HG02870 (cell line): ENCODE measurements at regions not wholly inside any gene's neighbourhood (a gene's known extent, or its start where the extent isn't known, plus 50 kb on each side); places are given as distances from the start of the nearest gene placed in this dataset.

Experiments used
- ATAC-seq: cut with Tn5 transposase; IDR thresholded peaks from one replicate; pipeline ENCODE4 v1.9.1; 2021; ENCODE audit warnings: mild to moderate bottlenecking, moderate library complexity; ENCODE audit not compliant: unreplicated experiment

DNA sequence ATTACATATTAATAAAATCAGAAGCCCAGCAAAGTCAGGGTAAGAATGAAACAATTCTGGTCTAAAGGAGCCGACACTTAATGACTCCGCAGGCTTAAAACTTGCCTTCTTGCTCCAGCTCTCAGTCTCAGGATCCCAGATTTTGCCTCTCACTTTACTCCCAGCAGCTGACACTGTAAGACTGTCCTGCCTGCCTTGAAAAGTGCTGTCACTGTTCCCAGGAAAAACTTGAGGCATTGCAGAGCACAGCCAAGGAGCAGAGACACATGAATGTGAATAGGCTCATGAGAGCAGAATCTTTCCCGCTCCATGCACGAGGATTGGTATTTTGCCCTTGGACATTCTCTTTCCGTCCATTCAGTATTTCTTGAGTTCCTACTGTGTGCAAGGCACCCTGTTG lies 457.6 kb upstream of the ZFHX3 start:
- ATAC-seq, result no peak

- ATAC-seq, result no peak
Observed at GRCh38 chr16:73504591-73505575, 457.0 kb upstream of the ZFHX3 start.

GRCh38 chr16:73503093-73503492 lies 455.2 kb upstream of the ZFHX3 start:
- no peak for ATAC-seq

DNA sequence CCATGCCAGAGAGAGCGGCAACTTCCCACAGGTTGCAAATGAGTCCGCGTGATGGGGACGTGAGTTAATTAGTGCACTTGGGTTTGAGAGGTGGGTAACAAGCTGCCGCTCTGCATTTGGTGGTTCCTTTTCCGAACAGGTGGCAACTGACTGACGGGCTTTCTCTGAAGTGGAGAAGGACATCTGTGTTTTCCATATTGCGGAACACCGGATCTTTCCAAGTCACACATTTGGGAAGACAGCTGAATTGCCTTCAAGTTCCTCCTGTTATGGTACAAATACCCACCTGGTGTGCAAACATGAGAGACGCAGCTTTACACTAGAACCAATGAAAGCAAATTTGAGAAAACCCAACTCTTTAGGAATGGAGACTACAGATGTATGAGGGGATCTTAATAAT lies 451.3 kb upstream of the ZFHX3 start:
- ATAC-seq, result no peak

- ATAC-seq, result no peak
Observed at GRCh38 chr16:73485880-73486279, 438.0 kb upstream of the ZFHX3 start.

GRCh38 chr16:73483934-73484711 lies 436.2 kb upstream of the ZFHX3 start:
- ATAC-seq, result no peak

DNA sequence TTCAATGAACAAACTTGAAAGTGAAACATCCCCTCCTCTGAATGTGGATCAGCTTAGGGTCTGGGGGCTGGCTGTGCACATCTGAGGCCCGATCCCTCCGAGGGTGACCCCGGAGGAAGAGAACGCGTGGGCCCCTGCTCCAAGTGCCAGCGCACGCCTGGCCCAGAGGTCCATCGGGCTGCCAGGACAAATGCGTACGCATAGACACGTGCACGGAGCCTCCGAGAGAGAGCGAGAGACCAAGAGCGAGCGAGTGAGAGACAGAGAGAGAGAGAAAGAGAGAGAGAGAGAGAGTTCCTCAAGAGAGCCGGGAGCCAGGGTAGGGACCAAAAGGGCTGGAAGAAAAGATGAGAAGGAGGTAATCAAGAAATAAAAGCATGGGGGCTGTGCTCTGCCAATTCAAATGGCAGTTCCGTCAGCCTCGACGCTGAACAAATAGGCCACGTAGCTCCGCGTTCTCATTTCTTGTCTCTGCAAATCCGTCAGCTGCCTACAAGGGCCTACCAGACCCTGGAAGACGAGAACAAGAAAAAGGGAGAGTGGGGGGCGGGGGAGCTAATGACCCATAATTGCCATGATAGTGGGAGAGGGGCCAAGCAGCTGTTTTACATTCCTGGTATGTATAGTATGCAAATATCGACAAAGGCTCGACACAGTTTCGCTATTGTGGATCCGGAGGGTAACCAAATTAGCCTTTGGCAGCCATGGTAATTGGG lies 435.3 kb upstream of the ZFHX3 start:
- ATAC-seq, result no peak

GRCh38 chr16:73482310-73482709 lies 434.4 kb upstream of the ZFHX3 start:
- no peak for ATAC-seq

DNA sequence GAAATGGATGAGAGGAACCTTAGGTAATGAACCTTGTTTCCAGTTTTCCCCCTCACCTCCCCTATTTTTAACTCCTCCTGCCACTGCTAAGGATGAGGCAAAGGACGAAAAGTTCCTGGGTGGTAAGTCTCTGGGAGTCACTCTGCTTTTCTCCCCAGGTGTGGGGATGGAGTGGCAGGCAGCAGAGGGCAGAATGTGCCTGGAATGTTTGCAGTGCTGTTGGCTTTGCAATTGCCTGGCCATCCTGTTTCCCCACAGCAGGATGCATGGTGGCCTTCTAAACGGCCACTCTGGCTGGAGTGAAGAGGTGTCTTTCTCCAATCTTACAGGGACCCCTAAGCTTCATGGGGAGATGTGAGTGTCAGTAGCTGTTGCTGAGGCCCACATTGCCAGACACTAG lies 432.5 kb upstream of the ZFHX3 start:
- ATAC-seq, result no peak

- ATAC-seq, result no peak
Observed at GRCh38 chr16:73473713-73474112, 425.8 kb upstream of the ZFHX3 start.

DNA sequence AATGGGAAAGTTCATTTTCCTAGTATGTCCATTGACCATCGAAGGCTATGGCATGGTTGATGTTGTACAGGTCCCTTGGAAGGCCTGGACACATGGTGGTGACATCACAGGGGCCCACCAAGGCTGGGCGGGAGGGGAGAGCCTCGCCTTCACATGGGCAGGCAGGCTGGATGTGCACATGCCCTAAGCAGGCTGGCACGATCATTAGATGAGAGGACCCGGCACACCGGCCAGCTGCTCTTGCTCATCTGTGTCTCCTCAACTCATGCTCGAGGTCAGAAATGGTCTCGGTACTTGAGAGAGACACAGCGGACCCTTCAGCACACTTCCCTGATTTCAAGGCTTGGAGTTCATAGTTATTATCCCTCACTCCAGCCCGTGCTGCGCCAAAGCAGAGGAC lies 416.9 kb upstream of the ZFHX3 start:
- ATAC-seq, result no peak

DNA sequence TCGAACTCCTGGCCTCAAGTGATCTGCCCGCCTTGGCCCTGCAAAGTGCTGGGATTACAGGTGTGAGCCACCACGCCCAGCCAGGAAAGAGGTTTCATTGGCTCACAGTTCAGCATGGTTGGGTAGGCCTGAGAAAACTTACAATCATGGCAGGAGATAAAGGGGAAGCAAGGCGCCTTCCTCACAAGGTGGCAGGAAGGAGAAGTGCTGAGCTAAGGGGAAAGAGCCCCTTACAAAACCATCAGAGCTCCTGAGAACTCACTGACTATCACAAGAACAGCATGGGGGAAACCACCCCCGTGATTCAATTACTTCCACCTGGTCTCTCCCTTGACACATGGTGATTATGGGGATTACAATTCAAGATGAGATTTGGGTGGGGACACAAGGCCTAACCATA lies 411.7 kb upstream of the ZFHX3 start:
- no peak for ATAC-seq

- ATAC-seq, result no peak
Observed at GRCh38 chr16:73457851-73458250, 409.9 kb upstream of the ZFHX3 start.

DNA sequence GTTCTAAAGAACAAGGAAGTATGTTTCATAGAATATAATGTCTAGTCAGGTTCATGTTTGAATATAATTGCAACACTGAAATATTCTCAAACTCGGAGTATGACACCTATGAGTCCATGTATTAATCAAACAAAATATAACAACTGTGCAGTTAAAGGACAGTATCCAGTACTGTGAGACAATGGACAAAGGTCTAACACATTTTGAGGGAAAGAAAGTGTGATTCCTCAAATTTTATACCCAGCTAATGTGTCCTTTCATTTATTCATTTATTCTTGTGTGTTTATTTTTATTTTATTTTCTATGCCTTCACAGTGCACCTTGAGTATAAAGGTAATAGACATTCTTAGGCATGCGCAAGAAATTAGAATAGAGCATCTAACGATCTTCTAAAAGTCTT lies 401.0 kb upstream of the ZFHX3 start:
- ATAC-seq, result no peak

GRCh38 chr16:73447846-73448245 lies 399.9 kb upstream of the ZFHX3 start:
- no peak for ATAC-seq

- ATAC-seq, result no peak
Observed at GRCh38 chr16:73434621-73435020, 386.7 kb upstream of the ZFHX3 start.

- ATAC-seq, result no peak
Observed at GRCh38 chr16:73433731-73434307, 385.9 kb upstream of the ZFHX3 start.

GRCh38 chr16:73432850-73433730 lies 385.2 kb upstream of the ZFHX3 start:
- no peak for ATAC-seq

DNA sequence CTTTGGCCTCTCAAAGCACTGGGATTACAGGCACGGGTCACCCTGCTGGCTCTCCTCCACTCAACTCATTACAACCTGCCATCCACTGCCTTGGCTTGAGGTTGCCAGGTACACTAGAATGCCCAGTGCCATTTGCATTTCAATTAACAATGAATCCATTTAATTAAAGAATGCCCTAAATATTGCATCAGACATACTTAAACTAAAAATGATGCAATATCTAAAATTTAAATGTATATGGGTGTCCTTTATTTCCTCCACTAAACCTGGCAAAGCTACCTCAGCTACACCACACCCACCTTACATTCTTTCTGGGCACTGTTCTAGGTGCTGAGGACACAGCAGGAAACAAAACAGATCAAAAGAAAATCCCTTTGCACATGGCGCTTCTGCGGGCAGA lies 382.2 kb upstream of the ZFHX3 start:
- no peak for ATAC-seq

GRCh38 chr16:73428121-73428520 lies 380.2 kb upstream of the ZFHX3 start:
- ATAC-seq, result no peak
